ENCODE measurements at regions not wholly inside any gene's neighbourhood (a gene's known extent, or its start where the extent isn't known, plus 50 kb on each side); places are given as distances from the start of the nearest gene placed in this dataset.

DNA sequence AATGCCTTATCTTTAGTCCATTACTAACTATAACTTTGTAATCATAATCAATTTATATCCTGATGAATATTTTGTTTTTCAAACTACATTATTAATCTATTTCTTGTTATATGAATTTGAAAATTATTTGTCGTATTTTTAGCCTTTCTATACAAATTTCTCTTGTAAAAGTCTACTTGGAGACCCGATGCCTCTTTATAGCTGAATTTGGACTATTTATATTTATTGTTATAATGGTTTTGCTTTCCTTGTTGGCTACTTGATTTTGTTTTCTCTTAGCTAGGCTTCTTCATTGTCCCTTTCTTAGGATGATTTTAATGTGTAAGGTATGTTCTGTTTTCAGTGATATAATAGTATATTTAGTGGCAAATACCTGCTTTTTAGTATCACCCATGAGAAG, 89.5 kb upstream of the RFLNA start:
- Mint-ChIP-seq H3K4me1 (peaks cover 12% of the 10 kb centered on the region), H3K4me3 (no peak overlapping the region), H3K27me3 (ENCODE audit: low read depth) (no peaks in the 10 kb centered on the region), H3K27ac (no peak overlapping the region), H3K36me3 (peaks cover 28% of the 10 kb centered on the region), H3K9me3 (peaks cover 29% of the 10 kb centered on the region)
- DNase-seq (ENCODE audit: low spot score in 2 of 2, unreplicated experiment in 2 of 2) = no peak
- TF ChIP-seq, protein P1, sequence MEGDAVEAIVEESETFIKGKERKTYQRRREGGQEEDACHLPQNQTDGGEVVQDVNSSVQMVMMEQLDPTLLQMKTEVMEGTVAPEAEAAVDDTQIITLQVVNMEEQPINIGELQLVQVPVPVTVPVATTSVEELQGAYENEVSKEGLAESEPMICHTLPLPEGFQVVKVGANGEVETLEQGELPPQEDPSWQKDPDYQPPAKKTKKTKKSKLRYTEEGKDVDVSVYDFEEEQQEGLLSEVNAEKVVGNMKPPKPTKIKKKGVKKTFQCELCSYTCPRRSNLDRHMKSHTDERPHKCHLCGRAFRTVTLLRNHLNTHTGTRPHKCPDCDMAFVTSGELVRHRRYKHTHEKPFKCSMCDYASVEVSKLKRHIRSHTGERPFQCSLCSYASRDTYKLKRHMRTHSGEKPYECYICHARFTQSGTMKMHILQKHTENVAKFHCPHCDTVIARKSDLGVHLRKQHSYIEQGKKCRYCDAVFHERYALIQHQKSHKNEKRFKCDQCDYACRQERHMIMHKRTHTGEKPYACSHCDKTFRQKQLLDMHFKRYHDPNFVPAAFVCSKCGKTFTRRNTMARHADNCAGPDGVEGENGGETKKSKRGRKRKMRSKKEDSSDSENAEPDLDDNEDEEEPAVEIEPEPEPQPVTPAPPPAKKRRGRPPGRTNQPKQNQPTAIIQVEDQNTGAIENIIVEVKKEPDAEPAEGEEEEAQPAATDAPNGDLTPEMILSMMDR (IDR thresholded peaks at IDR 0.05; ENCODE audit: unreplicated experiment) = no peak

DNA sequence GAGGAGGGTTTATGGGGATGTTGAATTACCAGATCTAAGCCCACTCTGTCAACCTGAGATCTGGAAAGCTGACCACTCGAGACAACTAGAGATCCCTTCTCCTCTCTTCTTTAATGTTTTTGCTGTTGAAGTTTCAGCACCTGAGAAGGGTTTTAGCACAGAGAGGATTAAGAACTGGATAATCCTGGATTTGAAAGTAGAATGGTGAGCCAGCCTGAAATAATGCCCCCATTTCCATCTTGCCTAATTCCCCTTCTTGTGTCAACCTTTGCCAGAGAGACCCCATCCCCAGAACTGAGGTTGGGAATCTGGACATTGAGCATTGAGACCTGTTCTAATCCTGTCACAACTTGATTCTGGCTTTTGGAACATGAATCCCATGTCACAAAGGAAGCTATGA, 87.8 kb upstream of the RFLNA start:
- no peak for DNase-seq (ENCODE audit: low spot score in 2 of 2, unreplicated experiment in 2 of 2)
- Mint-ChIP-seq H3K27me3 (ENCODE audit: low read depth) (no peaks in the 10 kb centered on the region), H3K9me3 (peaks cover 22% of the 10 kb centered on the region), H3K4me1 (peaks cover 12% of the 10 kb centered on the region), H3K4me3 (no peak overlapping the region), H3K27ac (no peak overlapping the region), H3K36me3 (peaks cover 26% of the 10 kb centered on the region)
- TF ChIP-seq, protein P1 (IDR thresholded peaks at IDR 0.05; ENCODE audit: unreplicated experiment) = no peak

DNA sequence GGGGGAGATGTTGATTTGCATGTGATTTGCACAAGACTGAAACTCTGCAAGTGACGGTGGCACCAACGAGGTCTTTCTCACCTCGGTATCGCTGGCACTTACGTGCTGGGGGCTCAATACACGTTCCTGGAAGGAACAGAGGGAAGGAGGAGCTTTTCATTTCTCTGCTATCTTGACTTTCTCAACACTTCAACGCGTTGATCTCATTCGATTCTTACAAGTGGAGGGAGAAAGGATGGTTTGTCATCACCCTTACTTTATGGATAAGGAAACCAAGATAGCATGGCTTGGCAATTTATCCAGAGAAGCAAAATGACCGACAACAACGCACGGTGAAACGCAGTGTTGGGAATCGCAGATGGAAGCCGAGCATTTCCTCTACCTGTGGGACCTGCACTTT, 87.3 kb upstream of the RFLNA start:
- no peaks in the 10 kb centered on the region for H3K27me3 Mint-ChIP-seq (ENCODE audit: low read depth)
- H3K9me3 Mint-ChIP-seq = peaks cover 22% of the 10 kb centered on the region
- no peak overlapping the region for H3K4me3 Mint-ChIP-seq
- TF ChIP-seq, protein P1 (IDR thresholded peaks at IDR 0.05; ENCODE audit: unreplicated experiment) = no peak
- H3K27ac Mint-ChIP-seq = no peak overlapping the region
- peaks cover 26% of the 10 kb centered on the region for H3K36me3 Mint-ChIP-seq
- DNase-seq (ENCODE audit: low spot score in 2 of 2, unreplicated experiment in 2 of 2) = no peak
- peaks cover 10% of the 10 kb centered on the region for H3K4me1 Mint-ChIP-seq

DNA sequence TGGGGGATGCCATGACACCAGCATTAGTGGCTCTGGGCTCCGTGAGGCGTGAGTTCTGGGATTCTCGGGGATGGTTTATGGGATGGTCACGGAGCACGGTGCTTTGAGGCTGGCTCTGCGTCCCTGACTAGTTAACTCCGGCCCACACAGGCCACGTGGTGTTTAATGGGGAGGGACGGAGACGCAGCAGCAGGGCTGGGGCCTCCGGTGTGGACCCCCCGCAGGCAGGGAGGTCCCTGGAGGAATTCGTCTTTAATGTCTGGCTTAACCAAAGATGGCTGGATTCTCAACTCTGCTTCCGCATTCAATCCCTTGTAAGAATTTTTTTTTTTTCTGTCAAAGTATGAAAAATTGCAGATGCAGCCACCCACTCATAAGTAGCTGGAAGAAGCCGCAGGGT, 86.4 kb upstream of the RFLNA start:
- no peak overlapping the region for H3K27ac Mint-ChIP-seq
- H3K9me3 Mint-ChIP-seq = peaks cover 27% of the 10 kb centered on the region
- no peaks in the 10 kb centered on the region for H3K27me3 Mint-ChIP-seq (ENCODE audit: low read depth)
- H3K4me3 Mint-ChIP-seq = no peak overlapping the region
- TF ChIP-seq, protein P1 (IDR thresholded peaks at IDR 0.05; ENCODE audit: unreplicated experiment) = no peak
- DNase-seq (ENCODE audit: low spot score in 2 of 2, unreplicated experiment in 2 of 2) = no peak
- H3K4me1 Mint-ChIP-seq = peaks cover 3% of the 10 kb centered on the region
- H3K36me3 Mint-ChIP-seq = peaks cover 32% of the 10 kb centered on the region

DNA sequence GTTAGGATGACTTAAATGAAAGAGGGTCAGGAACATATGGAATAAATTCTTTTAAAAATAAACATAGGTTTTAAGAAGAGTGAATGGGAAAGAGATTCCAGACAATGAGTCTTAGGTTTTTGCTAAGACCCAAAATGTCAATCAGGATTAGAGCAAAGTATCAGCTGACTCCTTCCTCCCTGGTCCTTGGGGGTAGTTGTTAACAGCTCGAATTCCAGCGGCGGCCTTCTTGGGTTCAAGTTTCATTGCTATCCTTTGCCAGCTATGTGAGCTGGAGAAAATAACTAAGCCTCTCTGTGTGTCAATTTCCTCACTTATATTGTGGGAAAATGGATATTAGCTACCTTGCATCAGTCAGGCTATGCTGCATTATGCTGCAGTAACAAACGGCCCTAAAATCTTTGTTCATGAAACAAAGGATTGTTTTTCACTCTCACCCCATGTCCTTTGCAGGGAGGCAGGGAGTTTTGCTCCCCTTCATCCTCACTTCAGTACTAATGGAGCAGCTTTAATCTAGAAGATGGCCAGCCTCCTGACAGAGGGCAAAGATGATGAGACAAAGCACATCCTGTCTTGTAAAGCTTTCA, 83.8 kb upstream of the RFLNA start:
- Mint-ChIP-seq H3K9me3 (peaks cover 29% of the 10 kb centered on the region), H3K4me3 (no peak overlapping the region), H3K36me3 (peaks cover 40% of the 10 kb centered on the region), H3K4me1 (peaks cover 4% of the 10 kb centered on the region), H3K27ac (no peak overlapping the region), H3K27me3 (ENCODE audit: low read depth) (no peaks in the 10 kb centered on the region)
- DNase-seq (ENCODE audit: low spot score in 2 of 2, unreplicated experiment in 2 of 2) = no peak
- TF ChIP-seq, protein P1 (IDR thresholded peaks at IDR 0.05; ENCODE audit: unreplicated experiment) = no peak

DNA sequence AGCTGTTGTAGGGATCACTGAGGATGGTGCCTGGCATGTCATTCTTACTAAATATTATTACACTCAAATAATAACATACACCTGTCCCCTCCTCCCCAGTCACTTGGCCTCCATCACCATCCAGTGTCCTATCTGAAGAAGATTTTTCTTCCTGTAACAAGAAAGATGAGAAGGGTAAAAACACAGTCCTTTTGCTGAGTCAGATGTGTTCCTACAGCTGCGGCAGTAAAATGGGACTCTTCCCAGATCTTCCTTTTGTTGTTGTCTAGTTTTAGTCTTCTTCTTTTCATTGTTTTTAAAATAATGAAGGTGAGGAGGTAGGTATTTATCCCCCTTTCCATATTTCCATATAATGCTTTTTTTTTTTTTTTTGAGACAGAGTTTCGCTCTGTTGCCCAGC, 83.1 kb upstream of the RFLNA start:
- peaks cover 29% of the 10 kb centered on the region for H3K9me3 Mint-ChIP-seq

More for the DNA sequence above, 83.1 kb upstream of the RFLNA start:
- Mint-ChIP-seq H3K4me1 (peaks cover 4% of the 10 kb centered on the region), H3K4me3 (no peak overlapping the region), H3K27me3 (ENCODE audit: low read depth) (no peaks in the 10 kb centered on the region), H3K36me3 (peaks cover 41% of the 10 kb centered on the region), H3K27ac (no peak overlapping the region)
- no peak for DNase-seq (ENCODE audit: low spot score in 2 of 2, unreplicated experiment in 2 of 2)
- TF ChIP-seq, protein P1 (IDR thresholded peaks at IDR 0.05; ENCODE audit: unreplicated experiment) = no peak

All from mesothelial cell of epicardium (in vitro differentiated cells).